ENCODE measurements at regions not wholly inside any gene's neighbourhood (a gene's known extent, or its start where the extent isn't known, plus 50 kb on each side); places are given as distances from the start of the nearest gene placed in this dataset.

GRCh38 chr11:121938076-121938475 is 177.9 kb downstream of the BLID start:
- DNase-seq (ENCODE audit: low read depth) = no peak

GRCh38 chr11:121936781-121937447 is 179.1 kb downstream of the BLID start:
- DNase-seq (ENCODE audit: low read depth) = no peak

- no peak for DNase-seq (ENCODE audit: low read depth)
Measured at GRCh38 chr11:121936370-121936769, 179.6 kb downstream of the BLID start.

GRCh38 chr11:121933694-121934093 is 182.3 kb downstream of the BLID start:
- no peak for DNase-seq (ENCODE audit: low read depth)

GRCh38 chr11:121933294-121933693 is 182.7 kb downstream of the BLID start:
- DNase-seq (ENCODE audit: low read depth) = no peak

GRCh38 chr11:121932646-121933185 is 183.3 kb downstream of the BLID start:
- DNase-seq (ENCODE audit: low read depth) = peak; percentile 7

- DNase-seq (ENCODE audit: low read depth) = no peak
Measured at GRCh38 chr11:121931748-121932352, 184.2 kb downstream of the BLID start.

- no peak for DNase-seq (ENCODE audit: low read depth)
Measured at GRCh38 chr11:121931121-121931520, 184.9 kb downstream of the BLID start.

GRCh38 chr11:121930004-121930965 is 185.7 kb downstream of the BLID start:
- DNase-seq (ENCODE audit: low read depth) = no peak

GRCh38 chr11:121929581-121929980 is 186.4 kb downstream of the BLID start:
- peak; percentile 34 for DNase-seq (ENCODE audit: low read depth)

GRCh38 chr11:121928597-121929580 is 187.1 kb downstream of the BLID start:
- no peak for DNase-seq (ENCODE audit: low read depth)

- no peak for DNase-seq (ENCODE audit: low read depth)
Measured at GRCh38 chr11:121927789-121928188, 188.2 kb downstream of the BLID start.

GRCh38 chr11:121927097-121927785 is 188.8 kb downstream of the BLID start:
- no peak for DNase-seq (ENCODE audit: low read depth)

- no peak for DNase-seq (ENCODE audit: low read depth)
Measured at GRCh38 chr11:121924191-121924590, 191.8 kb downstream of the BLID start.

- no peak for DNase-seq (ENCODE audit: low read depth)
Measured at GRCh38 chr11:121917482-121917881, 198.5 kb downstream of the BLID start.

- no peak for DNase-seq (ENCODE audit: low read depth)
Measured at GRCh38 chr11:121914508-121915059, 201.4 kb downstream of the BLID start.

- no peak for DNase-seq (ENCODE audit: low read depth)
Measured at GRCh38 chr11:121909596-121909995, 206.4 kb downstream of the BLID start.

- no peak for DNase-seq (ENCODE audit: low read depth)
Measured at GRCh38 chr11:121907379-121907778, 208.6 kb downstream of the BLID start.

GRCh38 chr11:121904148-121904547 is 211.9 kb downstream of the BLID start:
- DNase-seq (ENCODE audit: low read depth) = no peak

GRCh38 chr11:121901886-121902285 is 214.1 kb downstream of the BLID start:
- DNase-seq (ENCODE audit: low read depth) = no peak
